ENCODE measurements at regions not wholly inside any gene's neighbourhood (a gene's known extent, or its start where the extent isn't known, plus 50 kb on each side); places are given as distances from the start of the nearest gene placed in this dataset.

GRCh38 chr6:25169553-25169952 lies 109.6 kb upstream of the CARMIL1 start:
- H3K36me3 Mint-ChIP-seq: no peaks in the 10 kb centered on the region
- Histone ChIP-seq H3K4me1 (ENCODE audit: control insufficient read depth, insufficient read depth, low read length) (no peaks in the 10 kb centered on the region), H3K27ac (ENCODE audit: low read length) (no peak overlapping the region)

DNA sequence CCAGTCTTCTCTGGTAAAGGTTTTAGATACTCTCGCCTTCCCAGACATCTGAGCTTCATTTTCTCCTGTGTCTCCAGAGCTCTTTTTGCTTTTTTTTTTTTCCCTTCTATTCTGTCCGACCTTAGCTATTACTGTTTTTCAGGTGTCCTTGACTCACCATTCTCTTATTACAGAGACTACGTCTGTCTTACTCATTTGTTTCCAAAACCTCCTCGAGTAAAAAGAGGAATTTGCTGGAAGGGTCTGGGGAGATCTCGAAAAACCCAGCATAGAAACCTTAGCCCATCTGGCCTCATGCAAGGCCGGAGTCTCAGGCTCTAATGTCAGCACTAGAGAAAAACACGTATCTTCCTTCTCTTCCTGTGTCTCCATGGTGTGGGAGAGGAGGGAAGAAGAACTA lies 109.2 kb upstream of the CARMIL1 start:
- TF ChIP-seq, protein P1, sequence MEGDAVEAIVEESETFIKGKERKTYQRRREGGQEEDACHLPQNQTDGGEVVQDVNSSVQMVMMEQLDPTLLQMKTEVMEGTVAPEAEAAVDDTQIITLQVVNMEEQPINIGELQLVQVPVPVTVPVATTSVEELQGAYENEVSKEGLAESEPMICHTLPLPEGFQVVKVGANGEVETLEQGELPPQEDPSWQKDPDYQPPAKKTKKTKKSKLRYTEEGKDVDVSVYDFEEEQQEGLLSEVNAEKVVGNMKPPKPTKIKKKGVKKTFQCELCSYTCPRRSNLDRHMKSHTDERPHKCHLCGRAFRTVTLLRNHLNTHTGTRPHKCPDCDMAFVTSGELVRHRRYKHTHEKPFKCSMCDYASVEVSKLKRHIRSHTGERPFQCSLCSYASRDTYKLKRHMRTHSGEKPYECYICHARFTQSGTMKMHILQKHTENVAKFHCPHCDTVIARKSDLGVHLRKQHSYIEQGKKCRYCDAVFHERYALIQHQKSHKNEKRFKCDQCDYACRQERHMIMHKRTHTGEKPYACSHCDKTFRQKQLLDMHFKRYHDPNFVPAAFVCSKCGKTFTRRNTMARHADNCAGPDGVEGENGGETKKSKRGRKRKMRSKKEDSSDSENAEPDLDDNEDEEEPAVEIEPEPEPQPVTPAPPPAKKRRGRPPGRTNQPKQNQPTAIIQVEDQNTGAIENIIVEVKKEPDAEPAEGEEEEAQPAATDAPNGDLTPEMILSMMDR (IDR thresholded peaks at IDR 0.05): no peak
- Histone ChIP-seq H3K27ac (ENCODE audit: low read length) (no peak overlapping the region), H3K27me3 (ENCODE audit: control insufficient read depth, insufficient read depth, low read length) (no peaks in the 10 kb centered on the region), H3K9me3 (ENCODE audit: control insufficient read depth, insufficient read depth, low read length) (no peaks in the 10 kb centered on the region), H3K4me3 (ENCODE audit: low read length) (no peak overlapping the region), H3K4me1 (ENCODE audit: control insufficient read depth, insufficient read depth, low read length) (no peaks in the 10 kb centered on the region), H3K36me3 (ENCODE audit: control insufficient read depth, insufficient read depth, low read length) (no peaks in the 10 kb centered on the region)
- WGBS (ENCODE audit: insufficient coverage): 86% methylated on average over 7 of the region's 7 CpGs
- no peak for ATAC-seq
- Mint-ChIP-seq H3K27ac (no peak overlapping the region), H3K27me3 (ENCODE audit: low read depth in 2 of 2) (peaks cover 4 to 13% of the 10 kb centered on the region in 2 donors), H3K36me3 (no peaks in the 10 kb centered on the region), H3K9me3 (no peaks in the 10 kb centered on the region), H3K4me3 (no peak overlapping the region), H3K4me1 (peaks cover 0 to 6% of the 10 kb centered on the region in 2 donors)
- DNase-seq: no peak
- intact Hi-C loops (cut with micrococcal nuclease): no loop called here

More at GRCh38 chr6:25169553-25169952, 109.6 kb upstream of the CARMIL1 start:
- no peak overlapping the region for H3K4me3 Mint-ChIP-seq
- DNase-seq (no peak), ATAC-seq (no peak)
- intact Hi-C loops (cut with micrococcal nuclease): no loop called here
- Histone ChIP-seq H3K4me3 (ENCODE audit: low read length) (no peak overlapping the region), H3K36me3 (ENCODE audit: control insufficient read depth, insufficient read depth, low read length) (no peaks in the 10 kb centered on the region), H3K27me3 (ENCODE audit: control insufficient read depth, insufficient read depth, low read length) (no peaks in the 10 kb centered on the region), H3K9me3 (ENCODE audit: control insufficient read depth, insufficient read depth, low read length) (no peaks in the 10 kb centered on the region)
- no peak overlapping the region for H3K27ac Mint-ChIP-seq
- H3K27me3 Mint-ChIP-seq (ENCODE audit: low read depth in 2 of 2): peaks cover 4 to 13% of the 10 kb centered on the region in 2 donors
- no peaks in the 10 kb centered on the region for H3K9me3 Mint-ChIP-seq
- TF ChIP-seq, protein P1 (IDR thresholded peaks at IDR 0.05): no peak
- peaks cover 0 to 6% of the 10 kb centered on the region in 2 donors for H3K4me1 Mint-ChIP-seq

- no peak for ATAC-seq
- Mint-ChIP-seq H3K27ac (no peak overlapping the region), H3K27me3 (ENCODE audit: low read depth in 2 of 2) (peaks cover 4 to 13% of the 10 kb centered on the region in 2 donors), H3K36me3 (no peaks in the 10 kb centered on the region), H3K9me3 (no peaks in the 10 kb centered on the region), H3K4me3 (no peak overlapping the region), H3K4me1 (peaks cover 0 to 6% of the 10 kb centered on the region in 2 donors)
- Histone ChIP-seq H3K27ac (ENCODE audit: low read length) (no peak overlapping the region), H3K27me3 (ENCODE audit: control insufficient read depth, insufficient read depth, low read length) (no peaks in the 10 kb centered on the region), H3K4me3 (ENCODE audit: low read length) (no peak overlapping the region), H3K36me3 (ENCODE audit: control insufficient read depth, insufficient read depth, low read length) (no peaks in the 10 kb centered on the region), H3K4me1 (ENCODE audit: control insufficient read depth, insufficient read depth, low read length) (no peaks in the 10 kb centered on the region), H3K9me3 (ENCODE audit: control insufficient read depth, insufficient read depth, low read length) (no peaks in the 10 kb centered on the region)
- DNase-seq: no peak
- intact Hi-C loops (cut with micrococcal nuclease): no loop called here
- TF ChIP-seq, protein P1 (IDR thresholded peaks at IDR 0.05): no peak
Observed at GRCh38 chr6:25170640-25171039, 108.5 kb upstream of the CARMIL1 start.

- ATAC-seq: no peak
- no peak overlapping the region for H3K4me3 Mint-ChIP-seq
Observed at GRCh38 chr6:25171301-25171700, 107.9 kb upstream of the CARMIL1 start.

More at GRCh38 chr6:25171301-25171700, 107.9 kb upstream of the CARMIL1 start:
- TF ChIP-seq, protein P1 (IDR thresholded peaks at IDR 0.05): no peak
- Mint-ChIP-seq H3K36me3 (no peaks in the 10 kb centered on the region), H3K27me3 (ENCODE audit: low read depth in 2 of 2) (peaks cover 4 to 13% of the 10 kb centered on the region in 2 donors), H3K27ac (no peak overlapping the region), H3K9me3 (no peaks in the 10 kb centered on the region), H3K4me1 (peaks cover 0 to 6% of the 10 kb centered on the region in 2 donors)
- Histone ChIP-seq H3K4me1 (ENCODE audit: control insufficient read depth, insufficient read depth, low read length) (no peaks in the 10 kb centered on the region), H3K36me3 (ENCODE audit: control insufficient read depth, insufficient read depth, low read length) (no peaks in the 10 kb centered on the region), H3K27ac (ENCODE audit: low read length) (no peak overlapping the region), H3K27me3 (ENCODE audit: control insufficient read depth, insufficient read depth, low read length) (no peaks in the 10 kb centered on the region), H3K9me3 (ENCODE audit: control insufficient read depth, insufficient read depth, low read length) (no peaks in the 10 kb centered on the region), H3K4me3 (ENCODE audit: low read length) (no peak overlapping the region)
- WGBS (ENCODE audit: insufficient coverage): 92% methylated on average over 1 of the region's 1 CpG
- no peak for DNase-seq
- intact Hi-C loops (cut with micrococcal nuclease): no loop called here

Measured in natural killer cell (primary cell).